Astrocyte of the cerebellum (primary cell): ENCODE measurements at regions not wholly inside any gene's neighbourhood (a gene's known extent, or its start where the extent isn't known, plus 50 kb on each side); places are given as distances from the start of the nearest gene placed in this dataset.

ENCODE experiments used
- DNase-seq: peaks from one replicate; pipeline ENCODE4 v3.0.0-alpha.2; 2011; ENCODE audit warnings: low read depth
- H3K4me3 ChIP-seq: 2 replicates; pipeline ENCODE4 v1.5.1; 2011; ENCODE audit warnings: mild to moderate bottlenecking, low read depth, low read length, moderate library complexity
- CTCF ChIP-seq: IDR thresholded peaks from 2 replicates; pipeline ENCODE4 v1.5.1; 2012; ENCODE audit warnings: low read length, low read depth, moderate library complexity, mild to moderate bottlenecking; ENCODE audit errors: missing control alignments
- in situ Hi-C: cut with HindIII; loops from 2 replicates; pipeline ENCODE4 v1.10.0; 2017; ENCODE audit warnings: low sequenced_read_pairs

- no peak for DNase-seq
- in situ Hi-C loops, result no loop called here
- no peak for TF ChIP-seq CTCF
- no peak overlapping the region for H3K4me3 ChIP-seq
These were observed 945.7 kb upstream of the LRRTM1 start for GRCh38 chr2:81250270-81250669.

- no peak for TF ChIP-seq CTCF
- DNase-seq, result no peak
- in situ Hi-C loops, result no loop called here
- H3K4me3 ChIP-seq, result no peak overlapping the region
These were observed 944.6 kb upstream of the LRRTM1 start for GRCh38 chr2:81249152-81249551.

- DNase-seq, result no peak
- no peak for TF ChIP-seq CTCF
- in situ Hi-C loops, result no loop called here
- no peak overlapping the region for H3K4me3 ChIP-seq
These were observed 943.1 kb upstream of the LRRTM1 start for GRCh38 chr2:81247648-81248047.

- DNase-seq, result no peak
- no peak overlapping the region for H3K4me3 ChIP-seq
- no peak for TF ChIP-seq CTCF
- in situ Hi-C loops, result no loop called here
These were observed 937.9 kb upstream of the LRRTM1 start for GRCh38 chr2:81242501-81242900.

GRCh38 chr2:81238462-81238861 is 933.9 kb upstream of the LRRTM1 start:
- in situ Hi-C loops, result no loop called here

GRCh38 chr2:81235601-81236000 is 931.0 kb upstream of the LRRTM1 start:
- no peak for TF ChIP-seq CTCF
- H3K4me3 ChIP-seq, result no peak overlapping the region
- no peak for DNase-seq
- in situ Hi-C loops, result no loop called here

More at GRCh38 chr2:81238462-81238861, 933.9 kb upstream of the LRRTM1 start:
- DNase-seq, result no peak
- H3K4me3 ChIP-seq, result no peak overlapping the region
- TF ChIP-seq CTCF, result no peak

GRCh38 chr2:81234711-81235110 is 930.2 kb upstream of the LRRTM1 start:
- H3K4me3 ChIP-seq, result no peak overlapping the region
- no peak for TF ChIP-seq CTCF
- no peak for DNase-seq
- in situ Hi-C loops, result no loop called here
